GM12892 (cell line): ENCODE measurements at regions not wholly inside any gene's neighbourhood (a gene's known extent, or its start where the extent isn't known, plus 50 kb on each side); places are given as distances from the start of the nearest gene placed in this dataset.
"Not testable (repeated sequence)": the region's sequence is repeated elsewhere in the genome, so short reads cannot be mapped to it uniquely, and the experiment has no call there.

ENCODE experiments used
- POLR2A ChIP-seq: IDR thresholded peaks from 2 replicates; pipeline ENCODE4 v1.6.1; 2011; ENCODE audit warnings: low read depth, low read length, control low read depth
- POLR2AphosphoS5 ChIP-seq: IDR thresholded peaks from 2 replicates; pipeline ENCODE4 v1.6.1; 2011; ENCODE audit warnings: low read depth, low read length, control low read depth
- TAF1 ChIP-seq: IDR thresholded peaks from 2 replicates; pipeline ENCODE4 v1.6.1; 2011; ENCODE audit warnings: low read depth, mild to moderate bottlenecking, control low read depth, low read length, borderline replicate concordance

DNA sequence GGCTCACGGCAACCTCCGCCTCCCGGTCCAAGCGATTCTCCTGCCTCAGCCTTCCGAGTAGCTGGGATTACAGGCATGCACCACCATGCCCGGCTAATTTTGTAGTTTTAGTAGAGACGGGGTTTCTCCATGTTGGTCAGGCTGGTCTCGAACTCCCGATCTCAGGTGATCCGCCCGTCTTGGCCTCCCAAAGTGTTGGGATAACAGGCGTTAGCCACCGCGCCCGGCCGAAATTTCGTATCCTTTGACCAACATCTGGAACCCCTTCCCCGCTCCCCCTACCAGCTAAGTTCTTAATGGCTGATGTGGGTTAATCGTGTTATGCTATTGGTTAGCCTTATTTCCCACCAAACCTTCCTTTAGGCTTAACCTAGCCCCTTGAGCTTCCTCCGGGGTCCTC is 113.6 kb downstream of the KLF13 start:
- TF ChIP-seq POLR2A, POLR2AphosphoS5, TAF1: not testable (repeated sequence)
